ENCODE measurements at regions not wholly inside any gene's neighbourhood (a gene's known extent, or its start where the extent isn't known, plus 50 kb on each side); places are given as distances from the start of the nearest gene placed in this dataset.

DNA sequence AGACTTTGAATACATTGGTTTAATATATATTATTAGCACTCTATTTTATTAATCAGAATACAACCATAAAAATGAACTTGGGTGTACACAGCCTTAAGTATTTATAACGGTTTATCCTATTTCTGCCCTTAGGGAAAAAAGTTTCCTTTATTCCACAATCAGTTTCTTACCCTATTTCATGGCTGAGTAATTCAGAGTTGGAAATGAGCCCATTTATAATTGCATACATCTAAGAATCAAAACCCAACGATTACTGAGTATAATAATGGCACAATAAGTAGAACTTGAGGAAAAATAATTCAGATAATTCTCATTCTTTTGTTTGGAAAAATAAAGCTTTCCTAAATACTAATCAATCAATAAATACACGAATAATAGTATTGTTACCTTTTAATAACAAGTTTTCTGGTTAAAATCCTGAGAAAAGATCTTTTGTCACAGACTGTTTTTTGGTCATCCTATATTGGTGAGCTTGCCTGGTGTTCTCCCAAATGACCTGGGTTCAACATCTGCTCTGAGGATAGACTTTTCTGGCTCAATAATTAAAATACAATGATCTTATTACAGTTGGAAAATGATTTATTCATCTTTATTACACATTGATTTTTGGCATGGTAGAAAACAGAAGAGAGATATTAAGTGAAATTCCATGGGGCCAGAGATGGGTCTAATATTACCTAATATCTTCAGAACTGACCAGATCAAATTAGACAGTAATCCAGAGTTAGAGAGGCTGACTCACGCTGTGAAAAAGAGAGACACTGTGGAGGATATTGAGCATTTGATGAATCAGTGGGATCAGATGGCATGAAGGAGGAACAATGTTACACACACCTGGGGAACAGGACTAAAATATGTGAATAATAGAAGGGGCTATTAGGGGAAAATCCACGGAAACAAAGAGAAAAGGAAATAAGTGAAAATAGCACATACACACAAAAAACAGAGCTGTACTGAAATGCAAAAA lies 162.1 kb upstream of the TBX18 start:
- H3K9ac ChIP-seq (ENCODE audit: low read depth in 1 of 2, low read length in 2 of 2): no peak overlapping the region
- H3K4me3 ChIP-seq (ENCODE audit: low read depth in 1 of 3, low read length in 3 of 3): no peak overlapping the region
- 71% methylated on average over 5 of the region's 5 CpGs for WGBS
- H3K27ac ChIP-seq (ENCODE audit: low read depth in 1 of 2, low read length in 2 of 2): no peak overlapping the region
- no peak for DNase-seq (ENCODE audit: low spot score)
- no peaks in the 10 kb centered on the region for H3K36me3 ChIP-seq (ENCODE audit: control insufficient read depth in 4 of 4, insufficient read depth in 3 of 4, low read depth in 1 of 4, low read length in 3 of 4)
- no peaks in the 10 kb centered on the region for H3K4me1 ChIP-seq (ENCODE audit: control insufficient read depth in 4 of 4, insufficient read depth in 4 of 4, low read length in 3 of 4)
- TF ChIP-seq GABPA (IDR thresholded peaks at IDR 0.05 in 1 of 2, conservative IDR thresholded peaks at IDR 0.05 in 1 of 2) (no peak), JUND (IDR thresholded peaks at IDR 0.05) (no peak), FOXA2 (IDR thresholded peaks at IDR 0.05) (no peak), YY1 (IDR thresholded peaks at IDR 0.05) (no peak), EGR1 (IDR thresholded peaks at IDR 0.05; ENCODE audit: low read depth in 2 of 2) (no peak), RXRA (IDR thresholded peaks at IDR 0.05) (no peak), TAF1 (conservative IDR thresholded peaks at IDR 0.05) (no peak), SP1 (IDR thresholded peaks at IDR 0.05) (no peak), RAD21 (IDR thresholded peaks at IDR 0.05) (no peak), NR2F2 (IDR thresholded peaks at IDR 0.05) (no peak), HNF4A (conservative IDR thresholded peaks at IDR 0.05) (no peak), FOXA1 (IDR thresholded peaks at IDR 0.05) (no peak), HNF4G (IDR thresholded peaks at IDR 0.05) (no peak)
- TF ChIP-seq, protein P1, sequence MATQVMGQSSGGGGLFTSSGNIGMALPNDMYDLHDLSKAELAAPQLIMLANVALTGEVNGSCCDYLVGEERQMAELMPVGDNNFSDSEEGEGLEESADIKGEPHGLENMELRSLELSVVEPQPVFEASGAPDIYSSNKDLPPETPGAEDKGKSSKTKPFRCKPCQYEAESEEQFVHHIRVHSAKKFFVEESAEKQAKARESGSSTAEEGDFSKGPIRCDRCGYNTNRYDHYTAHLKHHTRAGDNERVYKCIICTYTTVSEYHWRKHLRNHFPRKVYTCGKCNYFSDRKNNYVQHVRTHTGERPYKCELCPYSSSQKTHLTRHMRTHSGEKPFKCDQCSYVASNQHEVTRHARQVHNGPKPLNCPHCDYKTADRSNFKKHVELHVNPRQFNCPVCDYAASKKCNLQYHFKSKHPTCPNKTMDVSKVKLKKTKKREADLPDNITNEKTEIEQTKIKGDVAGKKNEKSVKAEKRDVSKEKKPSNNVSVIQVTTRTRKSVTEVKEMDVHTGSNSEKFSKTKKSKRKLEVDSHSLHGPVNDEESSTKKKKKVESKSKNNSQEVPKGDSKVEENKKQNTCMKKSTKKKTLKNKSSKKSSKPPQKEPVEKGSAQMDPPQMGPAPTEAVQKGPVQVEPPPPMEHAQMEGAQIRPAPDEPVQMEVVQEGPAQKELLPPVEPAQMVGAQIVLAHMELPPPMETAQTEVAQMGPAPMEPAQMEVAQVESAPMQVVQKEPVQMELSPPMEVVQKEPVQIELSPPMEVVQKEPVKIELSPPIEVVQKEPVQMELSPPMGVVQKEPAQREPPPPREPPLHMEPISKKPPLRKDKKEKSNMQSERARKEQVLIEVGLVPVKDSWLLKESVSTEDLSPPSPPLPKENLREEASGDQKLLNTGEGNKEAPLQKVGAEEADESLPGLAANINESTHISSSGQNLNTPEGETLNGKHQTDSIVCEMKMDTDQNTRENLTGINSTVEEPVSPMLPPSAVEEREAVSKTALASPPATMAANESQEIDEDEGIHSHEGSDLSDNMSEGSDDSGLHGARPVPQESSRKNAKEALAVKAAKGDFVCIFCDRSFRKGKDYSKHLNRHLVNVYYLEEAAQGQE (IDR thresholded peaks at IDR 0.05): no peak
- TF ChIP-seq, protein P2, sequence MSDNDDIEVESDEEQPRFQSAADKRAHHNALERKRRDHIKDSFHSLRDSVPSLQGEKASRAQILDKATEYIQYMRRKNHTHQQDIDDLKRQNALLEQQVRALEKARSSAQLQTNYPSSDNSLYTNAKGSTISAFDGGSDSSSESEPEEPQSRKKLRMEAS (IDR thresholded peaks at IDR 0.05): no peak
- TF ChIP-seq, protein P3, sequence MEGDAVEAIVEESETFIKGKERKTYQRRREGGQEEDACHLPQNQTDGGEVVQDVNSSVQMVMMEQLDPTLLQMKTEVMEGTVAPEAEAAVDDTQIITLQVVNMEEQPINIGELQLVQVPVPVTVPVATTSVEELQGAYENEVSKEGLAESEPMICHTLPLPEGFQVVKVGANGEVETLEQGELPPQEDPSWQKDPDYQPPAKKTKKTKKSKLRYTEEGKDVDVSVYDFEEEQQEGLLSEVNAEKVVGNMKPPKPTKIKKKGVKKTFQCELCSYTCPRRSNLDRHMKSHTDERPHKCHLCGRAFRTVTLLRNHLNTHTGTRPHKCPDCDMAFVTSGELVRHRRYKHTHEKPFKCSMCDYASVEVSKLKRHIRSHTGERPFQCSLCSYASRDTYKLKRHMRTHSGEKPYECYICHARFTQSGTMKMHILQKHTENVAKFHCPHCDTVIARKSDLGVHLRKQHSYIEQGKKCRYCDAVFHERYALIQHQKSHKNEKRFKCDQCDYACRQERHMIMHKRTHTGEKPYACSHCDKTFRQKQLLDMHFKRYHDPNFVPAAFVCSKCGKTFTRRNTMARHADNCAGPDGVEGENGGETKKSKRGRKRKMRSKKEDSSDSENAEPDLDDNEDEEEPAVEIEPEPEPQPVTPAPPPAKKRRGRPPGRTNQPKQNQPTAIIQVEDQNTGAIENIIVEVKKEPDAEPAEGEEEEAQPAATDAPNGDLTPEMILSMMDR (IDR thresholded peaks at IDR 0.05; ENCODE audit: low read depth, low read length, missing input control): no peak
- TF ChIP-seq, protein P4, sequence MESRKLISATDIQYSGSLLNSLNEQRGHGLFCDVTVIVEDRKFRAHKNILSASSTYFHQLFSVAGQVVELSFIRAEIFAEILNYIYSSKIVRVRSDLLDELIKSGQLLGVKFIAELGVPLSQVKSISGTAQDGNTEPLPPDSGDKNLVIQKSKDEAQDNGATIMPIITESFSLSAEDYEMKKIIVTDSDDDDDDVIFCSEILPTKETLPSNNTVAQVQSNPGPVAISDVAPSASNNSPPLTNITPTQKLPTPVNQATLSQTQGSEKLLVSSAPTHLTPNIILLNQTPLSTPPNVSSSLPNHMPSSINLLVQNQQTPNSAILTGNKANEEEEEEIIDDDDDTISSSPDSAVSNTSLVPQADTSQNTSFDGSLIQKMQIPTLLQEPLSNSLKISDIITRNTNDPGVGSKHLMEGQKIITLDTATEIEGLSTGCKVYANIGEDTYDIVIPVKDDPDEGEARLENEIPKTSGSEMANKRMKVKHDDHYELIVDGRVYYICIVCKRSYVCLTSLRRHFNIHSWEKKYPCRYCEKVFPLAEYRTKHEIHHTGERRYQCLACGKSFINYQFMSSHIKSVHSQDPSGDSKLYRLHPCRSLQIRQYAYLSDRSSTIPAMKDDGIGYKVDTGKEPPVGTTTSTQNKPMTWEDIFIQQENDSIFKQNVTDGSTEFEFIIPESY (IDR thresholded peaks at IDR 0.05): no peak
- TF ChIP-seq, protein P5, sequence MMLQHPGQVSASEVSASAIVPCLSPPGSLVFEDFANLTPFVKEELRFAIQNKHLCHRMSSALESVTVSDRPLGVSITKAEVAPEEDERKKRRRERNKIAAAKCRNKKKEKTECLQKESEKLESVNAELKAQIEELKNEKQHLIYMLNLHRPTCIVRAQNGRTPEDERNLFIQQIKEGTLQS (IDR thresholded peaks at IDR 0.05): no peak
- no peaks in the 10 kb centered on the region for H3K27me3 ChIP-seq (ENCODE audit: control insufficient read depth in 4 of 4, insufficient read depth in 4 of 4, low read length in 3 of 4)
- no peaks in the 10 kb centered on the region for H3K9me3 ChIP-seq (ENCODE audit: control insufficient read depth in 4 of 4, low read length in 3 of 4)
